Loucy (cell line): ENCODE measurements at regions not wholly inside any gene's neighbourhood (a gene's known extent, or its start where the extent isn't known, plus 50 kb on each side); places are given as distances from the start of the nearest gene placed in this dataset.

ENCODE experiments used
- H2AFZ ChIP-seq: fragments of 200-600 bp; sonication (generic); 2 replicates; pipeline ENCODE4 v1.6.0; 2016; ENCODE audit warnings: antibody characterized with exemption, mild to moderate bottlenecking, low read length, moderate library complexity
- H3F3A ChIP-seq: fragments of 200-600 bp; 2 replicates; pipeline ENCODE4 v1.6.0; 2016; ENCODE audit warnings: antibody characterized with exemption, low read depth, mild to moderate bottlenecking
- H3K27me3 ChIP-seq: fragments of 200-600 bp; sonication (generic); 2 replicates; pipeline ENCODE4 v1.6.1; 2014; ENCODE audit warnings: low read length, mild to moderate bottlenecking; ENCODE audit not compliant: insufficient read depth, poor library complexity, severe bottlenecking
- H3K36me3 ChIP-seq: fragments of 200-600 bp; sonication (generic); 2 replicates; pipeline ENCODE4 v1.6.1; 2016; ENCODE audit warnings: low read length; ENCODE audit not compliant: insufficient read depth
- H3K4me1 ChIP-seq: fragments of 200-600 bp; sonication (generic); 2 replicates; pipeline ENCODE4 v1.5.1; 2014; ENCODE audit warnings: low read length, mild to moderate bottlenecking; ENCODE audit not compliant: insufficient read depth, poor library complexity, severe bottlenecking
- H3K4me2 ChIP-seq: fragments of 200-600 bp; sonication (generic); 2 replicates; pipeline ENCODE4 v1.6.0; 2014; ENCODE audit warnings: antibody characterized with exemption, low read length, low read depth, mild to moderate bottlenecking; ENCODE audit not compliant: poor library complexity, severe bottlenecking
- H3K4me3 ChIP-seq: fragments of 200-600 bp; sonication (generic); 2 replicates; pipeline ENCODE4 v1.5.1; 2014; ENCODE audit warnings: low read length, mild to moderate bottlenecking, mixed read lengths; ENCODE audit not compliant: poor library complexity, severe bottlenecking
- H3K79me2 ChIP-seq: fragments of 200-600 bp; sonication (generic); 2 replicates; pipeline ENCODE4 v1.6.1; 2014; ENCODE audit warnings: low read length; ENCODE audit not compliant: insufficient read depth
- H3K9ac ChIP-seq: fragments of 200-600 bp; sonication (generic); 2 replicates; pipeline ENCODE4 v1.6.0; 2014; ENCODE audit warnings: mild to moderate bottlenecking, low read depth, low read length, moderate library complexity; ENCODE audit not compliant: poor library complexity, severe bottlenecking
- H3K9me2 ChIP-seq: fragments of 200-600 bp; sonication (generic); replicated peaks from 2 replicates; pipeline ENCODE4 v1.6.1; 2016; ENCODE audit warnings: low read depth, low read length, mixed read lengths
- H3K9me3 ChIP-seq: fragments of 200-600 bp; sonication (generic); 2 replicates; pipeline ENCODE4 v1.6.1; 2014; ENCODE audit warnings: mild to moderate bottlenecking, antibody characterized with exemption, low read length, low read depth; ENCODE audit not compliant: insufficient read depth
- H4K20me1 ChIP-seq: fragments of 200-600 bp; sonication (generic); 2 replicates; pipeline ENCODE4 v1.6.0; 2014; ENCODE audit warnings: antibody characterized with exemption, low read length, mild to moderate bottlenecking; ENCODE audit not compliant: insufficient read depth, poor library complexity, severe bottlenecking
- CTCF ChIP-seq: fragments of 200-600 bp; sonication (generic); conservative IDR thresholded peaks from 2 replicates; pipeline ENCODE4 v1.5.1; 2014; ENCODE audit warnings: mild to moderate bottlenecking, antibody characterized with exemption, low read length
- EZH2phosphoT487 ChIP-seq: fragments of 200-600 bp; IDR thresholded peaks from 2 replicates; pipeline ENCODE4 v1.6.1; 2018; ENCODE audit warnings: antibody characterized with exemption, mild to moderate bottlenecking, moderate library complexity, borderline replicate concordance

DNA sequence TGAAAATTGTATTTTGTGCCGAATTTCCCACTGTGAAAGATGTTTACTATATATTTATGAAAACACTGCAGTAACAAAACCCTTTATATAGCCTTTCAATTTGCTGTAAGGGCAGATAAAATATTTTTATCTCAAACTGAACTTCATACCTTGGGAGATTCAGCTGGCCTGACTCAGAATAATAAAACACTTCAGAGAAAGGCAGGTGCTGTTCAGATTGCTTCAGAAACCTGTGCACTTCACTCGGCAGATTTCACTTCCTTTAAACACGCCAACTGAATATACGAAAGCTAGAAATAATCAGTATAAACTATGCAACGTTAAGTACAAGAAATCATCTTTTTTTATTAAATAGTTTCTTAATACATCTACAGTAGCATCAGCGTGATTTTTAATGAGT lies 839.1 kb upstream of the RBFOX1 start:
- no peaks in the 10 kb centered on the region for H4K20me1 ChIP-seq
- no peak overlapping the region for H3K4me3 ChIP-seq
- H3K27me3 ChIP-seq: no peaks in the 10 kb centered on the region
- no peaks in the 10 kb centered on the region for H3F3A ChIP-seq
- no peaks in the 10 kb centered on the region for H3K79me2 ChIP-seq
- no peaks in the 10 kb centered on the region for H3K9me3 ChIP-seq
- H2AFZ ChIP-seq: no peak overlapping the region
- no peaks in the 10 kb centered on the region for H3K4me1 ChIP-seq
- no peaks in the 10 kb centered on the region for H3K36me3 ChIP-seq
- H3K4me2 ChIP-seq: no peak overlapping the region
- no peaks in the 10 kb centered on the region for H3K9me2 ChIP-seq
- TF ChIP-seq EZH2phosphoT487 (no peak), CTCF (no peak)
- H3K9ac ChIP-seq: no peak overlapping the region

DNA sequence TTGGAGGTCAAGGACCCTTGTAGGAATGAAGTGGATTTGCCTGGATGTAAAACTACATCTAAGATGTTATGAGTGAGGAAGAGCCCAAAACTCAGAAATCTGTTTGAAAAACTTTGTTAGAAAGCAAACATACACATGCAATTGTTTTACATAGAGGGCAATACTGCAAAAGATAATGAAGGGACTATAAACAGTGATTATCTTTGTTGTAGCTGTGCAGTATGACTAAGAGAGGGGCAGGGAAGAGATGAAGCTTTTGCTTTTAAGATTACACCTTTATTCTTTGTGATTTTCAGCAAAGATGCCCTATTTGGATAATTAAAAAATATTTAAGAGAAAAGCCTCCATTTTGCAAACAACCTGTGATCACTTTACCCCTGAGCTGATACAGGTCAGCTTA lies 839.9 kb upstream of the RBFOX1 start:
- Histone ChIP-seq H3K9ac (no peak overlapping the region), H3K9me2 (no peaks in the 10 kb centered on the region), H3K4me3 (no peak overlapping the region), H3F3A (no peaks in the 10 kb centered on the region), H3K4me2 (no peak overlapping the region), H3K27me3 (no peaks in the 10 kb centered on the region), H3K36me3 (no peaks in the 10 kb centered on the region), H2AFZ (no peak overlapping the region), H3K79me2 (no peaks in the 10 kb centered on the region), H3K9me3 (no peaks in the 10 kb centered on the region), H3K4me1 (no peaks in the 10 kb centered on the region), H4K20me1 (no peaks in the 10 kb centered on the region)
- TF ChIP-seq CTCF (no peak), EZH2phosphoT487 (no peak)

DNA sequence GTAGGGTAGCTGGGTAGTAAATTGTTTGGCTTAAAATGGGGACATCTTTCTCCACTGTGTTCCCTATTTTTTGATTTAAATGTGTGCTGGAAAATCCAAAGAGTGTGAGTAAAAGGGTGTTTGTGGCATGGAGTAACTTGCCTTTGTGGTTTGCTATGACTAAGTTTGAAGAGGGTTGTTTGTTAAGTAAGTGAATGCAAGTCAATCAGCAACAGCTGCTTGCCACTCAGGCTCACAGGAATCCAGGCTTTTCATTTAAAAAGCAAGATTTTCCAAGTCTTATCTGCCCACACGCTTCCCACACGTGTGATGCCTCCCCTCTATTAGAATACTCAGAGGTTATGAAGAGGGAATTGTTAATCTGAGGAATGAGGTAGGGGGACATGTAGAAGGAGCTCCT lies 847.7 kb upstream of the RBFOX1 start:
- Histone ChIP-seq H3K79me2 (no peaks in the 10 kb centered on the region), H3K9me3 (no peaks in the 10 kb centered on the region), H2AFZ (no peak overlapping the region), H3K4me1 (no peaks in the 10 kb centered on the region), H3K27me3 (no peaks in the 10 kb centered on the region), H4K20me1 (no peaks in the 10 kb centered on the region), H3K36me3 (no peaks in the 10 kb centered on the region), H3K4me3 (no peak overlapping the region), H3F3A (no peaks in the 10 kb centered on the region), H3K9me2 (no peaks in the 10 kb centered on the region), H3K9ac (no peak overlapping the region), H3K4me2 (no peak overlapping the region)
- no peak for TF ChIP-seq CTCF
- TF ChIP-seq EZH2phosphoT487: no peak
